ENCODE measurements at regions not wholly inside any gene's neighbourhood (a gene's known extent, or its start where the extent isn't known, plus 50 kb on each side); places are given as distances from the start of the nearest gene placed in this dataset.

DNA sequence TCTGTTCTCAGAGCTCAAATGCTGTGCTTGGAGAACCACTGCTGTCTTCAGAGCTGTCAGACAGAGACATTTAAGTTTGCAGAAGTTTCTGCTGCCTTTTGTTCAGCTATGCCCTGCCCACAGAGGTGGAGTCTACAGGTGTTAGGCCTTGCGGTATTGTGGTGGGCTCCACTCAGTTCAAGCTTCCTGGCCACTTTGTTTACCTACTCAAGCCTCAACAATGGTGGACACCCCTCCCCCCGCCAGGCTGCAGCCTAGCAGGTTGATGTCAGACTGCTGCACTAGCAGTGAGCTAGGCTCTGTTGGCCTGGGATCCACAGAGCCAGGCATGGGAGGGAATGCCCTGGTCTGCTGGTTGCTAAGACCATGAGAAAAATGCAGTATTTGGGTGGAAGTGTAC is 323.8 kb downstream of the BCAT1 start:
- TF ChIP-seq, protein P1, sequence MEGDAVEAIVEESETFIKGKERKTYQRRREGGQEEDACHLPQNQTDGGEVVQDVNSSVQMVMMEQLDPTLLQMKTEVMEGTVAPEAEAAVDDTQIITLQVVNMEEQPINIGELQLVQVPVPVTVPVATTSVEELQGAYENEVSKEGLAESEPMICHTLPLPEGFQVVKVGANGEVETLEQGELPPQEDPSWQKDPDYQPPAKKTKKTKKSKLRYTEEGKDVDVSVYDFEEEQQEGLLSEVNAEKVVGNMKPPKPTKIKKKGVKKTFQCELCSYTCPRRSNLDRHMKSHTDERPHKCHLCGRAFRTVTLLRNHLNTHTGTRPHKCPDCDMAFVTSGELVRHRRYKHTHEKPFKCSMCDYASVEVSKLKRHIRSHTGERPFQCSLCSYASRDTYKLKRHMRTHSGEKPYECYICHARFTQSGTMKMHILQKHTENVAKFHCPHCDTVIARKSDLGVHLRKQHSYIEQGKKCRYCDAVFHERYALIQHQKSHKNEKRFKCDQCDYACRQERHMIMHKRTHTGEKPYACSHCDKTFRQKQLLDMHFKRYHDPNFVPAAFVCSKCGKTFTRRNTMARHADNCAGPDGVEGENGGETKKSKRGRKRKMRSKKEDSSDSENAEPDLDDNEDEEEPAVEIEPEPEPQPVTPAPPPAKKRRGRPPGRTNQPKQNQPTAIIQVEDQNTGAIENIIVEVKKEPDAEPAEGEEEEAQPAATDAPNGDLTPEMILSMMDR (IDR thresholded peaks at IDR 0.05; ENCODE audit: insufficient read depth, low read length) = no peak
- no peak for TF ChIP-seq POLR2AphosphoS5 (IDR thresholded peaks at IDR 0.05; ENCODE audit: low read depth)
- TF ChIP-seq, protein P2, sequence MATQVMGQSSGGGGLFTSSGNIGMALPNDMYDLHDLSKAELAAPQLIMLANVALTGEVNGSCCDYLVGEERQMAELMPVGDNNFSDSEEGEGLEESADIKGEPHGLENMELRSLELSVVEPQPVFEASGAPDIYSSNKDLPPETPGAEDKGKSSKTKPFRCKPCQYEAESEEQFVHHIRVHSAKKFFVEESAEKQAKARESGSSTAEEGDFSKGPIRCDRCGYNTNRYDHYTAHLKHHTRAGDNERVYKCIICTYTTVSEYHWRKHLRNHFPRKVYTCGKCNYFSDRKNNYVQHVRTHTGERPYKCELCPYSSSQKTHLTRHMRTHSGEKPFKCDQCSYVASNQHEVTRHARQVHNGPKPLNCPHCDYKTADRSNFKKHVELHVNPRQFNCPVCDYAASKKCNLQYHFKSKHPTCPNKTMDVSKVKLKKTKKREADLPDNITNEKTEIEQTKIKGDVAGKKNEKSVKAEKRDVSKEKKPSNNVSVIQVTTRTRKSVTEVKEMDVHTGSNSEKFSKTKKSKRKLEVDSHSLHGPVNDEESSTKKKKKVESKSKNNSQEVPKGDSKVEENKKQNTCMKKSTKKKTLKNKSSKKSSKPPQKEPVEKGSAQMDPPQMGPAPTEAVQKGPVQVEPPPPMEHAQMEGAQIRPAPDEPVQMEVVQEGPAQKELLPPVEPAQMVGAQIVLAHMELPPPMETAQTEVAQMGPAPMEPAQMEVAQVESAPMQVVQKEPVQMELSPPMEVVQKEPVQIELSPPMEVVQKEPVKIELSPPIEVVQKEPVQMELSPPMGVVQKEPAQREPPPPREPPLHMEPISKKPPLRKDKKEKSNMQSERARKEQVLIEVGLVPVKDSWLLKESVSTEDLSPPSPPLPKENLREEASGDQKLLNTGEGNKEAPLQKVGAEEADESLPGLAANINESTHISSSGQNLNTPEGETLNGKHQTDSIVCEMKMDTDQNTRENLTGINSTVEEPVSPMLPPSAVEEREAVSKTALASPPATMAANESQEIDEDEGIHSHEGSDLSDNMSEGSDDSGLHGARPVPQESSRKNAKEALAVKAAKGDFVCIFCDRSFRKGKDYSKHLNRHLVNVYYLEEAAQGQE (IDR thresholded peaks at IDR 0.05; ENCODE audit: insufficient replicate concordance, low read depth) = no peak
- no peak for TF ChIP-seq GABPA (IDR thresholded peaks at IDR 0.05; ENCODE audit: low read depth)
